Panc1 (cell line): ENCODE measurements at regions not wholly inside any gene's neighbourhood (a gene's known extent, or its start where the extent isn't known, plus 50 kb on each side); places are given as distances from the start of the nearest gene placed in this dataset.

Source experiments
- CTCF ChIP-seq: fragments of 450-650 bp; IDR thresholded peaks from 2 replicates; pipeline ENCODE4 v1.5.1; 2017; ENCODE audit warnings: mild to moderate bottlenecking
- SIN3A ChIP-seq: IDR thresholded peaks from 2 replicates; pipeline ENCODE4 v1.6.1; 2012; ENCODE audit warnings: low read depth, mild to moderate bottlenecking, low read length, moderate library complexity, borderline replicate concordance; ENCODE audit not compliant: insufficient read depth
- TCF7L2 ChIP-seq: IDR thresholded peaks from 2 replicates; pipeline ENCODE4 v1.6.1; 2011; ENCODE audit warnings: mild to moderate bottlenecking, low read depth, low read length, inconsistent platforms

- no peak for TF ChIP-seq SIN3A
- TF ChIP-seq CTCF: no peak
- no peak for TF ChIP-seq TCF7L2
These were observed 94.1 kb upstream of the LIFR start for GRCh38 chr5:38650540-38650939.
